IMR-90 (cell line): ENCODE measurements at regions not wholly inside any gene's neighbourhood (a gene's known extent, or its start where the extent isn't known, plus 50 kb on each side); places are given as distances from the start of the nearest gene placed in this dataset.

ENCODE experiments used
- ATAC-seq: fragments of 200-7000 bp; cut with Tn5 transposase; 2 replicates; pipeline ENCODE4 v1.9.1; 2020; ENCODE audit warnings: low read depth, mild to moderate bottlenecking, moderate library complexity
- BruUV-seq: library from RNA; stranded (reverse); fragments of 400-500 nt; replicated peaks from 2 replicates; lab custom pipeline; 2021; lab: Mats Ljungman, UMichigan
- CTCF ChIA-PET: fragments of 300-600 bp; formaldehyde crosslinking; extraction: SDS; loops from one replicate; lab custom pipeline; 2021; ENCODE audit warnings: antibody characterized with exemption; lab: Yijun Ruan, JAX
- POLR2A ChIA-PET: fragments of 300-600 bp; sonication (Branson Sonifier 250); formaldehyde crosslinking; loops from one replicate; lab custom pipeline; 2022; ENCODE audit warnings: antibody characterized with exemption; ENCODE audit not compliant: unreplicated experiment; lab: Charles Lee
- DNase-seq: peaks from one replicate; pipeline ENCODE4 v3.0.0; 2013
- H2AFZ ChIP-seq: replicated peaks from 2 replicates; pipeline ENCODE3; 2013; ENCODE audit warnings: low read length, mild to moderate bottlenecking; ENCODE audit not compliant: poor library complexity
- H2AK5ac ChIP-seq: 2 replicates; pipeline ENCODE4 v1.6.1; 2013; ENCODE audit warnings: low read depth, low read length, inconsistent platforms
- H2AK9ac ChIP-seq: replicated peaks from 2 replicates; pipeline ENCODE3; 2013; ENCODE audit warnings: mild to moderate bottlenecking, low read depth, low read length, moderate library complexity; ENCODE audit not compliant: poor library complexity
- H2BK120ac ChIP-seq: 2 replicates; pipeline ENCODE4 v1.6.1; 2013; ENCODE audit warnings: low read depth, low read length, inconsistent platforms
- H2BK15ac ChIP-seq: 3 replicates; pipeline ENCODE4 v1.6.1; 2013; ENCODE audit warnings: low read depth, low read length, inconsistent platforms
- H2BK20ac ChIP-seq: 2 replicates; pipeline ENCODE4 v1.6.1; 2013; ENCODE audit warnings: low read depth, mild to moderate bottlenecking, inconsistent platforms, low read length, moderate library complexity
- H2BK5ac ChIP-seq: 2 replicates; pipeline ENCODE4 v1.6.1; 2013; ENCODE audit warnings: mild to moderate bottlenecking, low read depth, low read length, inconsistent platforms; ENCODE audit not compliant: poor library complexity, severe bottlenecking
- H3K14ac ChIP-seq: replicated peaks from 2 replicates; pipeline ENCODE4 v1.6.1; 2013; ENCODE audit warnings: low read depth, low read length, inconsistent platforms
- H3K18ac ChIP-seq: 2 replicates; pipeline ENCODE4 v1.6.1; 2013; ENCODE audit warnings: low read depth, low read length, control low read depth
- H3K23ac ChIP-seq: 2 replicates; pipeline ENCODE4 v1.6.1; 2013; ENCODE audit warnings: low read depth, low read length, inconsistent platforms
- H3K27ac ChIP-seq: 2 replicates; pipeline ENCODE4 v1.5.1; 2013; ENCODE audit warnings: mild to moderate bottlenecking, control low read depth, low read length; ENCODE audit not compliant: insufficient read depth
- H3K27me3 ChIP-seq: 2 replicates; pipeline ENCODE4 v1.6.1; 2013; ENCODE audit warnings: low read length; ENCODE audit not compliant: control insufficient read depth, insufficient read depth
- H3K36me3 ChIP-seq: 2 replicates; pipeline ENCODE4 v1.6.1; 2013; ENCODE audit warnings: low read length, mixed read lengths; ENCODE audit not compliant: control insufficient read depth, insufficient read depth
- H3K4ac ChIP-seq: 2 replicates; pipeline ENCODE4 v1.6.1; 2013; ENCODE audit warnings: low read depth, low read length, inconsistent platforms
- H3K4me1 ChIP-seq: 2 replicates; pipeline ENCODE4 v1.6.1; 2013; ENCODE audit warnings: low read length, mixed read lengths; ENCODE audit not compliant: control insufficient read depth, insufficient read depth
- H3K4me2 ChIP-seq: 2 replicates; pipeline ENCODE4 v1.6.1; 2013; ENCODE audit warnings: low read depth, mild to moderate bottlenecking, control low read depth, low read length, moderate library complexity
- H3K4me3 ChIP-seq: 2 replicates; pipeline ENCODE4 v1.5.1; 2013; ENCODE audit warnings: low read depth, mild to moderate bottlenecking, control low read depth, low read length, moderate library complexity; ENCODE audit not compliant: insufficient read depth
- H3K56ac ChIP-seq: 2 replicates; pipeline ENCODE4 v1.6.1; 2013; ENCODE audit warnings: low read length, inconsistent platforms; ENCODE audit not compliant: insufficient read depth; ENCODE audit errors: extremely low read depth
- H3K79me1 ChIP-seq, 2 experiments: 2 replicates each; pipeline ENCODE4 v1.6.1; 2013; ENCODE audit warnings: low read length in 2 of 2, inconsistent platforms in 1 of 2, low read depth in 1 of 2
- H3K9ac ChIP-seq: 2 replicates; pipeline ENCODE4 v1.6.1; 2013; ENCODE audit warnings: low read depth, low read length, control low read depth
- H3K9me1 ChIP-seq: 2 replicates; pipeline ENCODE4 v1.6.1; 2013; ENCODE audit warnings: low read length, inconsistent platforms; ENCODE audit not compliant: insufficient read depth
- H3K9me3 ChIP-seq: 2 replicates; pipeline ENCODE4 v1.6.1; 2013; ENCODE audit warnings: low read length; ENCODE audit not compliant: control insufficient read depth, insufficient read depth
- H4K20me1 ChIP-seq: 2 replicates; pipeline ENCODE4 v1.6.1; 2013; ENCODE audit warnings: low read length, inconsistent platforms; ENCODE audit not compliant: insufficient read depth
- H4K5ac ChIP-seq: 2 replicates; pipeline ENCODE4 v1.6.1; 2013; ENCODE audit warnings: mild to moderate bottlenecking, low read depth, low read length, control low read depth
- H4K8ac ChIP-seq, 2 experiments: 2 replicates each; pipeline ENCODE4 v1.6.1; 2013; ENCODE audit warnings: low read depth in 2 of 2, low read length in 2 of 2, control low read depth in 1 of 2, inconsistent platforms in 1 of 2
- H4K91ac ChIP-seq: 2 replicates; pipeline ENCODE4 v1.6.1; 2013; ENCODE audit warnings: low read depth, low read length, inconsistent platforms; ENCODE audit not compliant: insufficient read depth
- BHLHE40 ChIP-seq: fragments of 150-350 bp; IDR thresholded peaks from 2 replicates; pipeline ENCODE4 v1.6.1; 2016; ENCODE audit warnings: mild to moderate bottlenecking, low read depth, low read length
- CEBPB ChIP-seq: IDR thresholded peaks from 2 replicates; pipeline ENCODE4 v1.6.1; 2012; ENCODE audit warnings: low read depth, low read length, improper control_type of control experiment
- CHD1 ChIP-seq: IDR thresholded peaks from 2 replicates; pipeline ENCODE4 v1.6.1; 2012; ENCODE audit warnings: low read depth, low read length, improper control_type of control experiment
- CTCF ChIP-seq: conservative IDR thresholded peaks from 2 replicates; pipeline ENCODE4 v1.5.1; 2012; ENCODE audit warnings: mild to moderate bottlenecking, low read depth, low read length, improper control_type of control experiment
- ELK1 ChIP-seq: fragments of 150-350 bp; IDR thresholded peaks from 2 replicates; pipeline ENCODE4 v1.6.1; 2016; ENCODE audit warnings: low read depth, mild to moderate bottlenecking, low read length, moderate library complexity, borderline replicate concordance
- FOS ChIP-seq: fragments of 150-350 bp; IDR thresholded peaks from 2 replicates; pipeline ENCODE4 v1.6.1; 2016; ENCODE audit warnings: low read depth, low read length
- MAFK ChIP-seq: IDR thresholded peaks from 2 replicates; pipeline ENCODE4 v1.6.1; 2012; ENCODE audit warnings: low read depth, low read length, improper control_type of control experiment
- MAZ ChIP-seq: IDR thresholded peaks from 2 replicates; pipeline ENCODE4 v1.6.1; 2012; ENCODE audit warnings: low read depth, mild to moderate bottlenecking, low read length, improper control_type of control experiment, moderate library complexity, borderline replicate concordance
- MXI1 ChIP-seq: IDR thresholded peaks from 2 replicates; pipeline ENCODE4 v1.6.1; 2012; ENCODE audit warnings: low read depth, mild to moderate bottlenecking, low read length, moderate library complexity, borderline replicate concordance
- NFE2L2 ChIP-seq: fragments of 150-350 bp; IDR thresholded peaks from 2 replicates; pipeline ENCODE4 v1.6.1; 2016; ENCODE audit warnings: low read depth, mild to moderate bottlenecking, low read length
- POLR2A ChIP-seq: IDR thresholded peaks from 2 replicates; pipeline ENCODE4 v1.6.1; 2012; ENCODE audit warnings: mild to moderate bottlenecking, low read depth, low read length
- RAD21 ChIP-seq: IDR thresholded peaks from 2 replicates; pipeline ENCODE4 v1.6.1; 2012; ENCODE audit warnings: low read length, improper control_type of control experiment
- RCOR1 ChIP-seq: IDR thresholded peaks from 2 replicates; pipeline ENCODE4 v1.6.1; 2012; ENCODE audit warnings: mild to moderate bottlenecking, low read length, improper control_type of control experiment; ENCODE audit not compliant: insufficient replicate concordance
- RFX5 ChIP-seq: IDR thresholded peaks from 2 replicates; pipeline ENCODE4 v1.8.0; 2012; ENCODE audit warnings: low read depth, mild to moderate bottlenecking, low read length, moderate library complexity
- SMC3 ChIP-seq: fragments of 150-350 bp; IDR thresholded peaks from 2 replicates; pipeline ENCODE4 v1.6.1; 2016; ENCODE audit warnings: low read depth, mild to moderate bottlenecking, antibody characterized with exemption, low read length, moderate library complexity
- USF2 ChIP-seq: fragments of 150-350 bp; IDR thresholded peaks from 2 replicates; pipeline ENCODE4 v1.6.1; 2017; ENCODE audit warnings: mild to moderate bottlenecking, antibody characterized with exemption, low read length, low read depth
- WGBS, 2 experiments: methylation state at CpG; one replicate each; pipeline versions ENCODE4 v1.1.5 to v1.1.7; 2013; ENCODE audit warnings: missing lambda C conversion rate in 2 of 2; ENCODE audit not compliant: insufficient read length in 1 of 2; ENCODE audit errors: extremely low coverage in 2 of 2; 5-methylcytosine and 5-hydroxymethylcytosine counted together
- dilution Hi-C: fragments of 300-500 bp; cut with HindIII; formaldehyde crosslinking; loops from one replicate; pipeline ENCODE4 v1.14.3; 2018; ENCODE audit warnings: low sequenced_read_pairs; ENCODE audit not compliant: unreplicated experiment
- in situ Hi-C: fragments of 300-500 bp; cut with MboI; formaldehyde crosslinking; loops from 3 replicates; pipeline ENCODE4 v1.14.3; 2019; ENCODE audit warnings: low sequenced_read_pairs, inconsistent platforms, mixed read lengths
- intact Hi-C: fragments of 100-400 bp; cut with micrococcal nuclease; formaldehyde crosslinking; loops from 2 replicates; pipeline ENCODE4 v1.10.0; 2022

- no peak overlapping the region for H3K14ac ChIP-seq
- H3K18ac ChIP-seq, result no peak overlapping the region
- no peak overlapping the region for H3K4ac ChIP-seq
- no TSS peak for BruUV-seq
- no peak overlapping the region for H4K91ac ChIP-seq
- H4K20me1 ChIP-seq, result no peaks in the 10 kb centered on the region
- no CpG with 5 or more reads among the region's 2 CpGs for WGBS, 2 experiments
- in situ Hi-C loops (no loop called here), dilution Hi-C loops (no loop called here), intact Hi-C loops (no loop called here)
- H3K4me2 ChIP-seq, result no peak overlapping the region
- no peaks in the 10 kb centered on the region for H3K9me1 ChIP-seq
- H2AK5ac ChIP-seq, result no peak overlapping the region
- POLR2A ChIA-PET, result no interaction called here
- TF ChIP-seq RCOR1, result no peak
- TF ChIP-seq RAD21, result no peak
- no peak for TF ChIP-seq BHLHE40
- TF ChIP-seq USF2, result no peak
- TF ChIP-seq RFX5, result no peak
- TF ChIP-seq SMC3, result no peak
- no peak for TF ChIP-seq ELK1
- TF ChIP-seq NFE2L2, result no peak
- no peak for TF ChIP-seq MAZ
- TF ChIP-seq MAFK, result no peak
- TF ChIP-seq FOS, result no peak
- no peak for TF ChIP-seq CHD1
- no peak for TF ChIP-seq CEBPB
- no peak for TF ChIP-seq POLR2A
- no peak for TF ChIP-seq CTCF
- no peak for TF ChIP-seq MXI1
- H2BK5ac ChIP-seq, result no peak overlapping the region
- no peaks in the 10 kb centered on the region for H3K27me3 ChIP-seq
- H2AK9ac ChIP-seq, result no peak overlapping the region
- H3K23ac ChIP-seq, result no peak overlapping the region
- DNase-seq (no peak), ATAC-seq (no peak)
- H3K9me3 ChIP-seq, result peaks cover 15% of the 10 kb centered on the region
- no peaks in the 10 kb centered on the region for H3K36me3 ChIP-seq
- H2AFZ ChIP-seq, result no peak overlapping the region
- H3K4me1 ChIP-seq, result no peaks in the 10 kb centered on the region
- no peak overlapping the region for H3K4me3 ChIP-seq
- no peak overlapping the region for H2BK15ac ChIP-seq
- no peak overlapping the region for H4K5ac ChIP-seq
- H3K27ac ChIP-seq, result no peak overlapping the region
- CTCF ChIA-PET, result no interaction called here
- H3K79me1 ChIP-seq, result no peaks in the 10 kb centered on the region
- no peak overlapping the region for H2BK120ac ChIP-seq
- H3K9ac ChIP-seq, result no peak overlapping the region
- H2BK20ac ChIP-seq, result no peak overlapping the region
- no peak overlapping the region for H3K56ac ChIP-seq
- H4K8ac ChIP-seq, result no peak overlapping the region
Measured at GRCh38 chr7:4450483-4450882, 231.6 kb upstream of the FOXK1 start.
